Nephron progenitor cell (in vitro differentiated cells): ENCODE measurements at regions not wholly inside any gene's neighbourhood (a gene's known extent, or its start where the extent isn't known, plus 50 kb on each side); places are given as distances from the start of the nearest gene placed in this dataset.

ENCODE experiments used
- DNase-seq: peaks from one replicate; pipeline ENCODE4 v3.0.0; 2021
- H3K27ac Mint-ChIP-seq: 2 replicates; pipeline ENCODE4 v1.8.0; 2021; ENCODE audit warnings: mild to moderate bottlenecking, moderate library complexity, mixed read lengths
- H3K27me3 Mint-ChIP-seq: 2 replicates; pipeline ENCODE4 v1.8.0; 2021; ENCODE audit warnings: mild to moderate bottlenecking, low read depth, mixed read lengths; ENCODE audit not compliant: poor library complexity
- H3K36me3 Mint-ChIP-seq: 2 replicates; pipeline ENCODE4 v1.8.0; 2021; ENCODE audit warnings: low read depth, mixed read lengths
- H3K4me1 Mint-ChIP-seq: 2 replicates; pipeline ENCODE4 v1.8.0; 2021; ENCODE audit warnings: mixed read lengths
- H3K4me3 Mint-ChIP-seq: 2 replicates; pipeline ENCODE4 v1.8.0; 2021; ENCODE audit warnings: mild to moderate bottlenecking, moderate library complexity, mixed read lengths
- H3K9me3 Mint-ChIP-seq: 2 replicates; pipeline ENCODE4 v1.8.0; 2021; ENCODE audit warnings: mild to moderate bottlenecking, moderate library complexity, mixed read lengths
- TF ChIP-seq, protein P1 (sequence below): fragments of 200-600 bp; sonication (generic); IDR thresholded peaks from 2 replicates; pipeline ENCODE4 v1.5.0; 2021; ENCODE audit warnings: antibody characterized with exemption

GRCh38 chr20:48294942-48295341 is 509.7 kb upstream of the SULF2 start:
- peaks cover 10% of the 10 kb centered on the region for H3K9me3 Mint-ChIP-seq
- TF ChIP-seq, protein P1, sequence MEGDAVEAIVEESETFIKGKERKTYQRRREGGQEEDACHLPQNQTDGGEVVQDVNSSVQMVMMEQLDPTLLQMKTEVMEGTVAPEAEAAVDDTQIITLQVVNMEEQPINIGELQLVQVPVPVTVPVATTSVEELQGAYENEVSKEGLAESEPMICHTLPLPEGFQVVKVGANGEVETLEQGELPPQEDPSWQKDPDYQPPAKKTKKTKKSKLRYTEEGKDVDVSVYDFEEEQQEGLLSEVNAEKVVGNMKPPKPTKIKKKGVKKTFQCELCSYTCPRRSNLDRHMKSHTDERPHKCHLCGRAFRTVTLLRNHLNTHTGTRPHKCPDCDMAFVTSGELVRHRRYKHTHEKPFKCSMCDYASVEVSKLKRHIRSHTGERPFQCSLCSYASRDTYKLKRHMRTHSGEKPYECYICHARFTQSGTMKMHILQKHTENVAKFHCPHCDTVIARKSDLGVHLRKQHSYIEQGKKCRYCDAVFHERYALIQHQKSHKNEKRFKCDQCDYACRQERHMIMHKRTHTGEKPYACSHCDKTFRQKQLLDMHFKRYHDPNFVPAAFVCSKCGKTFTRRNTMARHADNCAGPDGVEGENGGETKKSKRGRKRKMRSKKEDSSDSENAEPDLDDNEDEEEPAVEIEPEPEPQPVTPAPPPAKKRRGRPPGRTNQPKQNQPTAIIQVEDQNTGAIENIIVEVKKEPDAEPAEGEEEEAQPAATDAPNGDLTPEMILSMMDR = no peak
- H3K27me3 Mint-ChIP-seq = peaks cover 15% of the 10 kb centered on the region
- H3K4me3 Mint-ChIP-seq = no peak overlapping the region
- no peaks in the 10 kb centered on the region for H3K36me3 Mint-ChIP-seq
- no peak for DNase-seq
- H3K4me1 Mint-ChIP-seq = peaks cover 35% of the 10 kb centered on the region
- peak overlapping the region; percentile 82 for H3K27ac Mint-ChIP-seq

- no peaks in the 10 kb centered on the region for H3K36me3 Mint-ChIP-seq
- H3K9me3 Mint-ChIP-seq = peaks cover 10% of the 10 kb centered on the region
- no peak overlapping the region for H3K27ac Mint-ChIP-seq
- peaks cover 35% of the 10 kb centered on the region for H3K4me1 Mint-ChIP-seq
- TF ChIP-seq, protein P1 = no peak
- DNase-seq = no peak
- H3K4me3 Mint-ChIP-seq = no peak overlapping the region
- H3K27me3 Mint-ChIP-seq = peaks cover 15% of the 10 kb centered on the region
These were observed 508.9 kb upstream of the SULF2 start for GRCh38 chr20:48294196-48294595.

- H3K9me3 Mint-ChIP-seq = peaks cover 7% of the 10 kb centered on the region
- H3K4me3 Mint-ChIP-seq = no peak overlapping the region
- H3K27ac Mint-ChIP-seq = no peak overlapping the region
- DNase-seq = no peak
- H3K27me3 Mint-ChIP-seq = peaks cover 15% of the 10 kb centered on the region
- H3K4me1 Mint-ChIP-seq = peaks cover 35% of the 10 kb centered on the region
- TF ChIP-seq, protein P1 = no peak
- no peaks in the 10 kb centered on the region for H3K36me3 Mint-ChIP-seq
These were observed 508.4 kb upstream of the SULF2 start for GRCh38 chr20:48293671-48294070.

DNA sequence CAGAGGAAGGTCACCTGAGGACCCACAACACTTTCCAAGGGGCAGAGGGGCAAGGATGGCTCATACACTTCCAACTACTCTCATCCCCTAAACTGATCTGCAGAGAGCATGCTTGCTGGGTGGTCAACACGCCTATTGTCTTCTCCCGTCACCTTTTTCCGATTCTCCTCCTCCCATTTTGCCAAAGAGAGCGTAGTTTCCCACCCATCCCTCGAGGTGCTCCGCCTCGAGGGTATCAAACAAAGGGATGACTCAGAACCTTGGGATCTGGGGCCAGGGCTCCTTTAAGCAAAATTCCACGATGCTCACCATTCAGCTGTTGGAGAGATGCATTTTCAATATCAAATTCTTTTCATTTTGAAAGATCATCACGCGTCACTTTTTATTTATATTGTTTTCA is 507.5 kb upstream of the SULF2 start:
- Mint-ChIP-seq H3K27me3 (peaks cover 19% of the 10 kb centered on the region), H3K4me3 (no peak overlapping the region), H3K9me3 (no peaks in the 10 kb centered on the region), H3K4me1 (peaks cover 35% of the 10 kb centered on the region), H3K36me3 (no peaks in the 10 kb centered on the region), H3K27ac (no peak overlapping the region)
- DNase-seq = no peak
- TF ChIP-seq, protein P1 = no peak

DNA sequence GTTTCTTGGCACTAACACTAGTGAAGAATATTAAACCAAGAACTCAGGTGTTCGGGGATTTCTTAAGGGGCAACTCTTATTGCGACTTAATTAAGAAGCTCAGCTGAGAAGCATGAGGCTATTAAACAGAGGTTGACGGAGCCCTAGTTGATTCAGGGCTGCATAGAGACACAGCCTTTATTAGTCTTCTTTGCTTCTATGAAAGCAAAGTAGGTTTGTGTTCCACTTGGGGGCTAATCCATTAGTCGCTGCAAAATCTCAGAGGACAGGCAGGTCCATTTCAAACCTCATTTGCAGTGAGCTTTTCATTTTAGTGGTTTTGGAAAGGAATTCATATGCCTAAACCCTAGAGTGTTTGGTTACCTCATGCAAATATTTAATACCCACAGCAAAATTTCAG is 506.6 kb upstream of the SULF2 start:
- H3K27ac Mint-ChIP-seq = no peak overlapping the region
- TF ChIP-seq, protein P1 = no peak
- H3K36me3 Mint-ChIP-seq = no peaks in the 10 kb centered on the region
- H3K9me3 Mint-ChIP-seq = no peaks in the 10 kb centered on the region
- peaks cover 42% of the 10 kb centered on the region for H3K4me1 Mint-ChIP-seq
- H3K27me3 Mint-ChIP-seq = peaks cover 16% of the 10 kb centered on the region
- H3K4me3 Mint-ChIP-seq = no peak overlapping the region
- no peak for DNase-seq

DNA sequence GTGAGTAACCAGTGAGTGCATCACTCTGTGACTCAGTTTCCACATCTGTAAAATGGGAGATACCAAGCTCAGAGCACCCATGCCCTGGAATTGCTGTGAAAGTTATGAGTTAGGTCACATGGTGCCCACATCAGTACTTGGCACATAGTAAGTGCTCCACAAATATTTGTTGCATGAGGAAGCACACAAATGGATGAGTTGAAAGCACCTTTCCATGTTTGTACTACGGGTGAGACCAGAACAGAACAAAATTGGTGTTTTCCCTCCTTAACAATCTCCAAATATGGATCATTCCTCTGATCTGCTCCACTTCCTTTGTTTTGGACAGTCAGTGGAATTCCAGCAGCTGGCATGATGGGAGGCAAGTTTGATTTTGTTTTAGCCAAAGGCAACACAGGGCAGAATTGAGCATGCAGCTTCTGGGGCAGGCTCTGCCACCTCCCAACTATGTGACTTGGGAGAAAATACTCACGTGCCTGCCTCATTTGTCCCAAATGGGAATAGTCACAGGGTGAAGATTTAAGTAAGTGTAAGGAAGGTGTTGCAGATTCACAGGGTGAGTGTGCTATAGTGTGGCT is 503.7 kb upstream of the SULF2 start:
- no peaks in the 10 kb centered on the region for H3K9me3 Mint-ChIP-seq
- no peak overlapping the region for H3K4me3 Mint-ChIP-seq
- TF ChIP-seq, protein P1 = no peak
- no peak for DNase-seq
- H3K36me3 Mint-ChIP-seq = no peaks in the 10 kb centered on the region
- H3K4me1 Mint-ChIP-seq = peaks cover 34% of the 10 kb centered on the region
- peaks cover 16% of the 10 kb centered on the region for H3K27me3 Mint-ChIP-seq
- H3K27ac Mint-ChIP-seq = no peak overlapping the region
